ENCODE measurements at regions not wholly inside any gene's neighbourhood (a gene's known extent, or its start where the extent isn't known, plus 50 kb on each side); places are given as distances from the start of the nearest gene placed in this dataset.

DNA sequence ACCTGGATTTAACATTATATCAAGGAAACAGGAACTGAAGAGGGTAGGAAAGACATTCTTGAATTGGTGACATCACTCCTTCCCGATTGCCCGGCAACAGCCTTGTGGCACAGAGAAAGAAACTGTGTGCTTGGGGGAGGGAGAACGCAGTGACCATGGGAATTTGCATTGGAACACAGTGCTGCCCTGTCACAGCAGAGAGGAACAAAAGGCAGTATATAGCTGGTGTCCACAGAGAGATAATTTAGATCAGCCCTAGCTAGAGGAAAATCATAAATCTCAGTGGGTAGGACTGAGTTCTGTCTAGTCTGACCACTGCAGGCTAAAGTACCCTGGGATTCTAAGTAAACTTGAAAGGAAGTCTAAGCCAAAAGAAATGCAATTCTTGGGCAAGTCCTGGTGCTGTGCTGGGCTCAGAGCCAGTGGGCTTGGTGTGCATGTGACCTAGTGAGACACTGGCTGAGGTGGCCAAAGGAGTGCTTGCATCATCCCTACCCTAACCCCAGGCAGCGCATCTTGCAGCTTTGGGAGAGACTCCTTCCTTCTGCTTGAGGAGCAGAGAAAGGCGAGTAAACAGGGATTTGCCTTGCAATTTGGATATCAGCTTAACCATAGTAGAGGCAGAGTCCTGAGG is 697.6 kb downstream of the HACE1 start:
- H3K9ac ChIP-seq (ENCODE audit: low read length) = no peak overlapping the region
- H3K36me3 ChIP-seq (ENCODE audit: insufficient read depth, low read length) = no peaks in the 10 kb centered on the region
- H3K9me2 ChIP-seq (ENCODE audit: insufficient read depth, low read length) = no peaks in the 10 kb centered on the region
- no peak overlapping the region for H3K27ac ChIP-seq (ENCODE audit: low read length)
- TF ChIP-seq, protein P1, sequence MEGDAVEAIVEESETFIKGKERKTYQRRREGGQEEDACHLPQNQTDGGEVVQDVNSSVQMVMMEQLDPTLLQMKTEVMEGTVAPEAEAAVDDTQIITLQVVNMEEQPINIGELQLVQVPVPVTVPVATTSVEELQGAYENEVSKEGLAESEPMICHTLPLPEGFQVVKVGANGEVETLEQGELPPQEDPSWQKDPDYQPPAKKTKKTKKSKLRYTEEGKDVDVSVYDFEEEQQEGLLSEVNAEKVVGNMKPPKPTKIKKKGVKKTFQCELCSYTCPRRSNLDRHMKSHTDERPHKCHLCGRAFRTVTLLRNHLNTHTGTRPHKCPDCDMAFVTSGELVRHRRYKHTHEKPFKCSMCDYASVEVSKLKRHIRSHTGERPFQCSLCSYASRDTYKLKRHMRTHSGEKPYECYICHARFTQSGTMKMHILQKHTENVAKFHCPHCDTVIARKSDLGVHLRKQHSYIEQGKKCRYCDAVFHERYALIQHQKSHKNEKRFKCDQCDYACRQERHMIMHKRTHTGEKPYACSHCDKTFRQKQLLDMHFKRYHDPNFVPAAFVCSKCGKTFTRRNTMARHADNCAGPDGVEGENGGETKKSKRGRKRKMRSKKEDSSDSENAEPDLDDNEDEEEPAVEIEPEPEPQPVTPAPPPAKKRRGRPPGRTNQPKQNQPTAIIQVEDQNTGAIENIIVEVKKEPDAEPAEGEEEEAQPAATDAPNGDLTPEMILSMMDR (IDR thresholded peaks at IDR 0.05; ENCODE audit: poor library complexity, severe bottlenecking) = no peak
- TF ChIP-seq MXI1 (conservative IDR thresholded peaks at IDR 0.05; ENCODE audit: poor library complexity, severe bottlenecking) (no peak), EZH2 (IDR thresholded peaks at IDR 0.05; ENCODE audit: borderline replicate concordance, insufficient read depth, low read length, poor library complexity, severe bottlenecking) (no peak), TAF1 (IDR thresholded peaks at IDR 0.05; ENCODE audit: low read depth) (no peak), EP300 (conservative IDR thresholded peaks at IDR 0.05; ENCODE audit: poor library complexity, severe bottlenecking) (no peak), RAD21 (conservative IDR thresholded peaks at IDR 0.05) (no peak), POLR2AphosphoS5 (IDR thresholded peaks at IDR 0.05) (no peak), SMC3 (conservative IDR thresholded peaks at IDR 0.05; ENCODE audit: poor library complexity) (no peak)
- H3K79me2 ChIP-seq (replicated peaks; ENCODE audit: insufficient read depth, low read length) = no peaks in the 10 kb centered on the region
- no peak overlapping the region for H2AFZ ChIP-seq (ENCODE audit: low read depth, low read length)
- H3K27me3 ChIP-seq (ENCODE audit: insufficient read depth, low read depth, low read length) = no peaks in the 10 kb centered on the region
- no peak overlapping the region for H3K4me2 ChIP-seq (ENCODE audit: low read length)
- no peak overlapping the region for H3K4me3 ChIP-seq (ENCODE audit: low read length)
- no peaks in the 10 kb centered on the region for H3F3A ChIP-seq (ENCODE audit: insufficient read depth, low read length, poor library complexity, severe bottlenecking)
- H4K20me1 ChIP-seq (ENCODE audit: insufficient read depth) = no peaks in the 10 kb centered on the region
- H3K9me3 ChIP-seq (ENCODE audit: low read length) = no peaks in the 10 kb centered on the region

DNA sequence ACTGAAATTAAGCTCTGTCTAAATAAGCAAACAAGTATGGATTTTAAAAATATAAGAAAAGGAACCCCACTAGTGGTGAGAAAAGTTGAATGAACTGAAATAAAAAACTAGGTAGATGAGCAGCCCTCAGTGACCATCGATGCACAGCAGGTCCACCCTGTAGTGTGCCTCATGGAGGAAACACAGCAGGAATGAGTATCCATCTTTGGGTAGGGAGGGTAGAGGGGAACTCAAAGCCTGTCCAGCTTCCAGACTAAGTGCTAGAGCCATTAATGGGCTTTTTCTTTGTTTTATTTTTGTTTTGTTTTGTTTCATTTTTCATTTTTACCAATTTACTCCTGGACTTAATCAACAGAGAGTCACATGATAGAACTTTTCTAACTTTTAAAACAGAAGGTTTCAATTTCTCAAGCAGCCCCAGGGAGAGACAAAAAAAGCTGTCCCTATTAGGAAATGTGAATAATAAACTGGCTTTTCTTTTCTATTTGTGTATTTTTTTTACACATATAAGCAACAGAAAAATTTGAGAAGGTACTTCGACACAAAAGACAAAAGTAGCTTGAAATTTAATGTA is 700.6 kb downstream of the HACE1 start:
- no peaks in the 10 kb centered on the region for H3F3A ChIP-seq (ENCODE audit: insufficient read depth, low read length, poor library complexity, severe bottlenecking)
- H3K27ac ChIP-seq (ENCODE audit: low read length) = no peak overlapping the region
- no peaks in the 10 kb centered on the region for H3K9me2 ChIP-seq (ENCODE audit: insufficient read depth, low read length)
- no peak overlapping the region for H3K4me2 ChIP-seq (ENCODE audit: low read length)
- H3K4me3 ChIP-seq (ENCODE audit: low read length) = no peak overlapping the region
- no peaks in the 10 kb centered on the region for H3K9me3 ChIP-seq (ENCODE audit: low read length)
- H4K20me1 ChIP-seq (ENCODE audit: insufficient read depth) = no peaks in the 10 kb centered on the region
- TF ChIP-seq, protein P1 (IDR thresholded peaks at IDR 0.05; ENCODE audit: poor library complexity, severe bottlenecking) = no peak
- H3K9ac ChIP-seq (ENCODE audit: low read length) = no peak overlapping the region
- no peaks in the 10 kb centered on the region for H3K36me3 ChIP-seq (ENCODE audit: insufficient read depth, low read length)
- H2AFZ ChIP-seq (ENCODE audit: low read depth, low read length) = no peak overlapping the region
- no peaks in the 10 kb centered on the region for H3K27me3 ChIP-seq (ENCODE audit: insufficient read depth, low read depth, low read length)
- H3K79me2 ChIP-seq (replicated peaks; ENCODE audit: insufficient read depth, low read length) = no peaks in the 10 kb centered on the region

DNA sequence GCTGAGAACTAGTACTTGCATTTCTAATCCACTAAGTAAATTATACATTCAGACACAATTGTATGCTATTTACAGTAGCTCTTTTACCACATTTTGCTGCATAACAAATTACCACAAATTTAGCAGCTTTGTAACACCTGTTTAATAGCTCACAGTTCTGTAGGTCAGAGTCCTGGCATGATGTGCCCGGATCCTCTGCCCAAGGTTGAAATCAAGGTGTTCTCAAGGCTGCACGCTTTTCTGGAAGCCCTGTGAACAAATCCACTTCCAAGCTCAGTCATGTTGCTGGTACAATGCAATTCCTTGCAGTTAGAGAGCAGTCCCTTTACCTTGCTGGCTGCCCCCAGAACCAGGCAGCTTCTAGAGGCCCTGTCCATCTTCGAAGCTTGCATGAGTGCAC is 716.0 kb downstream of the HACE1 start:
- Histone ChIP-seq H3K27ac (ENCODE audit: low read length) (no peak overlapping the region), H4K20me1 (ENCODE audit: insufficient read depth) (no peaks in the 10 kb centered on the region), H3K9me2 (ENCODE audit: insufficient read depth, low read length) (no peaks in the 10 kb centered on the region), H3K27me3 (ENCODE audit: insufficient read depth, low read depth, low read length) (no peaks in the 10 kb centered on the region), H3K4me3 (ENCODE audit: low read length) (no peak overlapping the region), H3K9ac (ENCODE audit: low read length) (no peak overlapping the region), H3K79me2 (replicated peaks; ENCODE audit: insufficient read depth, low read length) (no peaks in the 10 kb centered on the region), H3K9me3 (ENCODE audit: low read length) (no peaks in the 10 kb centered on the region), H3F3A (ENCODE audit: insufficient read depth, low read length, poor library complexity, severe bottlenecking) (no peaks in the 10 kb centered on the region), H3K4me2 (ENCODE audit: low read length) (no peak overlapping the region), H2AFZ (ENCODE audit: low read depth, low read length) (no peak overlapping the region), H3K36me3 (ENCODE audit: insufficient read depth, low read length) (no peaks in the 10 kb centered on the region)
- TF ChIP-seq RAD21 (conservative IDR thresholded peaks at IDR 0.05) = no peak
